DOHH2 (cell line): ENCODE measurements at regions not wholly inside any gene's neighbourhood (a gene's known extent, or its start where the extent isn't known, plus 50 kb on each side); places are given as distances from the start of the nearest gene placed in this dataset.

ENCODE experiments used
- H3F3A ChIP-seq: fragments of 200-600 bp; sonication (generic), shearing (Covaris generic); 2 replicates; pipeline ENCODE4 v1.6.0; 2016; ENCODE audit warnings: antibody characterized with exemption, mild to moderate bottlenecking; ENCODE audit not compliant: control insufficient read depth, insufficient read depth
- H3K27ac ChIP-seq: fragments of 200-600 bp; sonication (generic); 2 replicates; pipeline ENCODE4 v1.5.1; 2014; ENCODE audit warnings: low read depth, mild to moderate bottlenecking, low read length, moderate library complexity
- H3K27me3 ChIP-seq: fragments of 200-600 bp; sonication (generic); 2 replicates; pipeline ENCODE4 v1.6.1; 2014; ENCODE audit warnings: mild to moderate bottlenecking, low read length, mixed read lengths; ENCODE audit not compliant: control insufficient read depth
- H3K36me3 ChIP-seq: fragments of 200-600 bp; sonication (generic); 2 replicates; pipeline ENCODE4 v1.6.1; 2014; ENCODE audit warnings: mild to moderate bottlenecking, low read length, moderate library complexity, mixed read lengths; ENCODE audit not compliant: control insufficient read depth
- H3K4me1 ChIP-seq: fragments of 200-600 bp; sonication (generic); 2 replicates; pipeline ENCODE4 v1.6.1; 2014; ENCODE audit warnings: mild to moderate bottlenecking, low read length, mixed read lengths; ENCODE audit not compliant: control insufficient read depth
- H3K4me2 ChIP-seq: fragments of 200-600 bp; sonication (generic); 2 replicates; pipeline ENCODE4 v1.6.0; 2014; ENCODE audit warnings: mild to moderate bottlenecking, low read length, moderate library complexity
- H3K4me3 ChIP-seq: fragments of 200-600 bp; sonication (generic); 2 replicates; pipeline ENCODE4 v1.5.1; 2014; ENCODE audit warnings: mild to moderate bottlenecking, low read length, mixed read lengths
- H3K79me2 ChIP-seq: fragments of 200-600 bp; sonication (generic); 2 replicates; pipeline ENCODE4 v1.6.1; 2014; ENCODE audit warnings: mild to moderate bottlenecking, low read length, mixed read lengths; ENCODE audit not compliant: control insufficient read depth
- H3K9me2 ChIP-seq: fragments of 200-600 bp; sonication (generic); replicated peaks from 2 replicates; pipeline ENCODE4 v1.6.1; 2014; ENCODE audit warnings: mild to moderate bottlenecking, low read length, mixed read lengths; ENCODE audit not compliant: control insufficient read depth
- H3K9me3 ChIP-seq: fragments of 200-600 bp; sonication (generic); 2 replicates; pipeline ENCODE4 v1.6.1; 2014; ENCODE audit warnings: antibody characterized with exemption, low read length, mixed read lengths; ENCODE audit not compliant: control insufficient read depth, insufficient read depth
- H4K20me1 ChIP-seq: fragments of 200-600 bp; sonication (generic); 2 replicates; pipeline ENCODE4 v1.6.0; 2014; ENCODE audit warnings: low read depth, mild to moderate bottlenecking, antibody characterized with exemption, low read length, moderate library complexity; ENCODE audit not compliant: control insufficient read depth, insufficient read depth
- CTCF ChIP-seq: fragments of 200-600 bp; sonication (generic); IDR thresholded peaks from one replicate; pipeline ENCODE4 v1.5.1; 2014; ENCODE audit warnings: antibody characterized with exemption, mild to moderate bottlenecking, low read depth, low read length; ENCODE audit not compliant: poor library complexity, severe bottlenecking
- EZH2phosphoT487 ChIP-seq: fragments of 200-600 bp; sonication (generic); IDR thresholded peaks from 2 replicates; pipeline ENCODE4 v1.6.1; 2017; ENCODE audit warnings: borderline replicate concordance, mild to moderate bottlenecking, antibody characterized with exemption, low read length, moderate library complexity, mixed read lengths

GRCh38 chrX:131747173-131747572 is 203.3 kb downstream of the OR13H1 start:
- Histone ChIP-seq H3F3A (no peaks in the 10 kb centered on the region), H3K27ac (no peak overlapping the region), H3K36me3 (no peaks in the 10 kb centered on the region), H3K4me3 (no peak overlapping the region), H3K4me2 (no peak overlapping the region), H3K9me3 (no peaks in the 10 kb centered on the region), H3K9me2 (no peaks in the 10 kb centered on the region), H3K27me3 (no peaks in the 10 kb centered on the region), H3K79me2 (no peaks in the 10 kb centered on the region), H3K4me1 (no peaks in the 10 kb centered on the region), H4K20me1 (no peaks in the 10 kb centered on the region)
- TF ChIP-seq CTCF (no peak), EZH2phosphoT487 (no peak)

GRCh38 chrX:131752493-131753198 is 208.8 kb downstream of the OR13H1 start:
- no peak overlapping the region for H3K4me3 ChIP-seq
- no peak overlapping the region for H3K27ac ChIP-seq

GRCh38 chrX:131762802-131763234 is 218.9 kb downstream of the OR13H1 start:
- no peaks in the 10 kb centered on the region for H3F3A ChIP-seq
- no peak overlapping the region for H3K27ac ChIP-seq
- no peaks in the 10 kb centered on the region for H3K9me2 ChIP-seq
- no peaks in the 10 kb centered on the region for H3K27me3 ChIP-seq
- H3K36me3 ChIP-seq: no peaks in the 10 kb centered on the region
- no peaks in the 10 kb centered on the region for H3K4me1 ChIP-seq
- no peaks in the 10 kb centered on the region for H3K9me3 ChIP-seq
- H4K20me1 ChIP-seq: no peaks in the 10 kb centered on the region
- TF ChIP-seq CTCF (no peak), EZH2phosphoT487 (no peak)
- no peaks in the 10 kb centered on the region for H3K79me2 ChIP-seq
- no peak overlapping the region for H3K4me3 ChIP-seq
- H3K4me2 ChIP-seq: no peak overlapping the region

More at GRCh38 chrX:131752493-131753198, 208.8 kb downstream of the OR13H1 start:
- H3K36me3 ChIP-seq: no peaks in the 10 kb centered on the region
- no peaks in the 10 kb centered on the region for H3K9me2 ChIP-seq
- TF ChIP-seq EZH2phosphoT487: no peak
- TF ChIP-seq CTCF: no peak
- no peaks in the 10 kb centered on the region for H3K9me3 ChIP-seq
- no peaks in the 10 kb centered on the region for H3F3A ChIP-seq
- no peaks in the 10 kb centered on the region for H3K79me2 ChIP-seq
- H4K20me1 ChIP-seq: no peaks in the 10 kb centered on the region
- H3K4me2 ChIP-seq: no peak overlapping the region
- no peaks in the 10 kb centered on the region for H3K27me3 ChIP-seq
- H3K4me1 ChIP-seq: no peaks in the 10 kb centered on the region
